ENCODE measurements at regions not wholly inside any gene's neighbourhood (a gene's known extent, or its start where the extent isn't known, plus 50 kb on each side); places are given as distances from the start of the nearest gene placed in this dataset.

- TF ChIP-seq CTCF (IDR thresholded peaks at IDR 0.05; ENCODE audit: insufficient read depth, low read length) (no peak), REST (IDR thresholded peaks at IDR 0.05; ENCODE audit: insufficient replicate concordance, low read depth) (no peak), POLR2AphosphoS5 (IDR thresholded peaks at IDR 0.05; ENCODE audit: low read depth) (no peak), SPI1 (IDR thresholded peaks at IDR 0.05; ENCODE audit: borderline replicate concordance, low read depth) (no peak), GABPA (IDR thresholded peaks at IDR 0.05; ENCODE audit: low read depth) (no peak)
Observed at GRCh38 chr3:18199757-18200156, 225.4 kb downstream of the SATB1 start.

All from HL-60 (cell line).